H9 (cell line): ENCODE measurements at regions not wholly inside any gene's neighbourhood (a gene's known extent, or its start where the extent isn't known, plus 50 kb on each side); places are given as distances from the start of the nearest gene placed in this dataset.

Experiments
- DNase-seq: peaks from one replicate; pipeline ENCODE4 v3.0.0-alpha.2; 2017
- H2AFZ ChIP-seq: one replicate; pipeline ENCODE4 v1.6.1; 2013; ENCODE audit warnings: mild to moderate bottlenecking, low read length, control low read depth, moderate library complexity
- H2AK5ac ChIP-seq: 2 replicates; pipeline ENCODE4 v1.6.1; 2013; ENCODE audit warnings: low read length, control low read depth, mixed read lengths; ENCODE audit not compliant: insufficient read length
- H2BK120ac ChIP-seq: one replicate; pipeline ENCODE4 v1.6.1; 2013; ENCODE audit warnings: low read depth, mild to moderate bottlenecking, low read length, control low read depth, inconsistent platforms; ENCODE audit not compliant: poor library complexity, severe bottlenecking
- H2BK12ac ChIP-seq: 2 replicates; pipeline ENCODE4 v1.6.1; 2013; ENCODE audit warnings: low read length, control low read depth, mixed read lengths, low read depth; ENCODE audit not compliant: insufficient read length
- H2BK15ac ChIP-seq: 2 replicates; pipeline ENCODE4 v1.6.1; 2013; ENCODE audit warnings: low read depth, low read length, control low read depth
- H2BK20ac ChIP-seq: one replicate; pipeline ENCODE4 v1.6.1; 2013; ENCODE audit warnings: low read depth, mild to moderate bottlenecking, low read length, control low read depth, inconsistent platforms; ENCODE audit not compliant: poor library complexity, severe bottlenecking
- H2BK5ac ChIP-seq: 2 replicates; pipeline ENCODE4 v1.6.1; 2013; ENCODE audit warnings: low read length, control low read depth, mixed read lengths; ENCODE audit not compliant: insufficient read length
- H3K14ac ChIP-seq: 2 replicates; pipeline ENCODE4 v1.6.1; 2013; ENCODE audit warnings: low read length, control low read depth; ENCODE audit not compliant: insufficient read depth
- H3K18ac ChIP-seq: 2 replicates; pipeline ENCODE4 v1.6.1; 2013; ENCODE audit warnings: low read depth, mild to moderate bottlenecking, mixed read lengths, low read length, control low read depth; ENCODE audit not compliant: insufficient read length
- H3K23ac ChIP-seq: 2 replicates; pipeline ENCODE4 v1.6.1; 2013; ENCODE audit warnings: low read length, control low read depth, mixed read lengths, low read depth; ENCODE audit not compliant: insufficient read length
- H3K23me2 ChIP-seq: 2 replicates; pipeline ENCODE4 v1.6.1; 2013; ENCODE audit warnings: low read depth, mild to moderate bottlenecking, mixed read lengths, low read length, control low read depth; ENCODE audit not compliant: insufficient read length, poor library complexity, severe bottlenecking
- H3K27ac ChIP-seq: 2 replicates; pipeline ENCODE4 v1.5.1; 2013; ENCODE audit warnings: low read length, control low read depth, mixed read lengths, low read depth; ENCODE audit not compliant: insufficient read length
- H3K27me3 ChIP-seq: 2 replicates; pipeline ENCODE4 v1.6.1; 2013; ENCODE audit warnings: low read length, control low read depth, inconsistent platforms; ENCODE audit not compliant: insufficient read depth
- H3K4ac ChIP-seq: 2 replicates; pipeline ENCODE4 v1.6.1; 2013; ENCODE audit warnings: low read depth, mild to moderate bottlenecking, control low read depth, inconsistent platforms, low read length, moderate library complexity
- H3K4me1 ChIP-seq: 2 replicates; pipeline ENCODE4 v1.6.1; 2013; ENCODE audit warnings: low read length, control low read depth, inconsistent platforms; ENCODE audit not compliant: insufficient read depth
- H3K4me2 ChIP-seq: 2 replicates; pipeline ENCODE4 v1.6.1; 2013; ENCODE audit warnings: low read length, control low read depth, mixed read lengths; ENCODE audit not compliant: insufficient read length, insufficient read depth
- H3K56ac ChIP-seq: 2 replicates; pipeline ENCODE4 v1.6.1; 2013; ENCODE audit warnings: low read depth, mild to moderate bottlenecking, mixed read lengths, low read length, control low read depth; ENCODE audit not compliant: insufficient read length
- H3K79me1 ChIP-seq: 2 replicates; pipeline ENCODE4 v1.6.1; 2013; ENCODE audit warnings: low read depth, mild to moderate bottlenecking, moderate library complexity, low read length, control low read depth, inconsistent platforms; ENCODE audit not compliant: insufficient read depth, poor library complexity, severe bottlenecking
- H3K79me2 ChIP-seq: 2 replicates; pipeline ENCODE4 v1.6.1; 2013; ENCODE audit warnings: low read length, control low read depth, inconsistent platforms; ENCODE audit not compliant: insufficient read depth
- H3K9ac ChIP-seq: 2 replicates; pipeline ENCODE4 v1.6.1; 2013; ENCODE audit warnings: low read length, control low read depth, mixed read lengths; ENCODE audit not compliant: insufficient read length; ENCODE audit errors: extremely low read depth
- H3K9me3 ChIP-seq: one replicate; pipeline ENCODE4 v1.6.1; 2013; ENCODE audit warnings: low read depth, low read length, inconsistent platforms; ENCODE audit not compliant: control insufficient read depth
- H3T11ph ChIP-seq: one replicate; pipeline ENCODE4 v1.6.1; 2013; ENCODE audit warnings: mild to moderate bottlenecking, low read length, control low read depth, inconsistent platforms
- H4K20me1 ChIP-seq: one replicate; pipeline ENCODE4 v1.6.1; 2013; ENCODE audit not compliant: control insufficient read depth, insufficient read length, insufficient read depth
- H4K5ac ChIP-seq: 2 replicates; pipeline ENCODE4 v1.6.1; 2013; ENCODE audit warnings: low read depth, mild to moderate bottlenecking, mixed read lengths, low read length, control low read depth; ENCODE audit not compliant: insufficient read length
- H4K8ac ChIP-seq: replicated peaks from 2 replicates; pipeline ENCODE4 v1.6.1; 2013; ENCODE audit warnings: low read length, control low read depth, mixed read lengths, low read depth; ENCODE audit not compliant: insufficient read length
- H4K91ac ChIP-seq: 2 replicates; pipeline ENCODE4 v1.6.1; 2013; ENCODE audit warnings: low read depth, mild to moderate bottlenecking, moderate library complexity, mixed read lengths, low read length, control low read depth; ENCODE audit not compliant: insufficient read length
- H3K27ac Mint-ChIP-seq, 3 experiments: 2 replicates in 2 of 3; 3 replicates in 1 of 3; pipeline ENCODE4 v1.8.0; 2020 to 2021; ENCODE audit warnings: mixed read lengths in 3 of 3, mild to moderate bottlenecking in 1 of 3, moderate library complexity in 1 of 3
- H3K27me3 Mint-ChIP-seq: 2 replicates; pipeline ENCODE4 v1.8.0; 2021; ENCODE audit warnings: low read depth, mild to moderate bottlenecking, moderate library complexity, mixed read lengths
- H3K36me3 Mint-ChIP-seq, 3 experiments: 2 replicates in 2 of 3; 3 replicates in 1 of 3; pipeline ENCODE4 v1.8.0; 2020 to 2021; ENCODE audit warnings: low read depth in 3 of 3, mixed read lengths in 3 of 3; ENCODE audit not compliant: insufficient read depth in 1 of 3
- H3K4me1 Mint-ChIP-seq, 2 experiments: 2 replicates each; pipeline ENCODE4 v1.8.0; 2020; ENCODE audit warnings: mixed read lengths in 2 of 2
- H3K4me3 Mint-ChIP-seq, 2 experiments: 2 replicates in 1 of 2; 3 replicates in 1 of 2; pipeline ENCODE4 v1.8.0; 2020 to 2021; ENCODE audit warnings: mild to moderate bottlenecking in 2 of 2, mixed read lengths in 2 of 2, moderate library complexity in 1 of 2
- H3K9me3 Mint-ChIP-seq, 2 experiments: 2 replicates in 1 of 2; 3 replicates in 1 of 2; pipeline ENCODE4 v1.8.0; 2020; ENCODE audit warnings: mild to moderate bottlenecking in 2 of 2, mixed read lengths in 2 of 2, moderate library complexity in 1 of 2
- WGBS: extraction: QIAGEN DNeasy Blood & Tissue Kit; methylation state at CpG from one replicate; pipeline ENCODE4 v1.1.7; 2013; ENCODE audit warnings: missing lambda C conversion rate, low lambda C conversion rate, mixed read lengths; ENCODE audit not compliant: insufficient read length; ENCODE audit errors: extremely low coverage; 5-methylcytosine and 5-hydroxymethylcytosine counted together
- TF ChIP-seq, protein P1 (sequence below): fragments of 200-600 bp; sonication (generic); conservative IDR thresholded peaks from 3 replicates; pipeline ENCODE4 v1.8.0; 2021; ENCODE audit warnings: antibody characterized with exemption, mild to moderate bottlenecking

DNA sequence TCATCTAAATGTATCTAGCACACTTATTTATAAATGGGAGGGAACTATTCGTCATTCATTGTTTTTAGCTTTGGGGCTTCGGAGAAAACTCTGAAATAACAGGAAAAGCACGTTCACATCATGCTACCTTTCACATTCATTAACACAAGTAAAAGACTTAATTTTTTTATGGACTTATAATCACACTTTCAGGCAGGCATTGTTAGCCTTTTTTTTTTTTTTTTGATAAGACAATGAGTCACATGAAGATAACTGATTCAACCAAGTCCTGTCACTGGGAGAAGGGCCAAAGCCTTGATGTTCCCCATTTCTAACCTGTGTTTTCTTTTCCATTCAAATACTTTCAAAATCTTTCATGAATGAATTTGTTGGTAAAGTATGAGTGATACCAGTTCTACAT is 631.3 kb upstream of the CA10 start:
- no peak overlapping the region for H3K9ac ChIP-seq
- no peak overlapping the region for H2AK5ac ChIP-seq
- no peak overlapping the region for H2BK15ac ChIP-seq
- H3K27me3 ChIP-seq: no peaks in the 10 kb centered on the region
- H4K5ac ChIP-seq: no peak overlapping the region
- no peaks in the 10 kb centered on the region for H3K9me3 Mint-ChIP-seq
- no peak overlapping the region for H3K14ac ChIP-seq
- H3K23me2 ChIP-seq: no peaks in the 10 kb centered on the region
- H2AFZ ChIP-seq: no peak overlapping the region
- no peaks in the 10 kb centered on the region for H3K79me1 ChIP-seq
- H3T11ph ChIP-seq: no peak overlapping the region
- H3K23ac ChIP-seq: no peak overlapping the region
- H2BK20ac ChIP-seq: no peak overlapping the region
- H3K9me3 ChIP-seq: no peaks in the 10 kb centered on the region
- no peaks in the 10 kb centered on the region for H3K4me1 ChIP-seq
- no peak overlapping the region for H3K4me3 Mint-ChIP-seq
- no peak overlapping the region for H3K4me2 ChIP-seq
- H3K36me3 Mint-ChIP-seq: no peaks in the 10 kb centered on the region
- no peak overlapping the region for H2BK120ac ChIP-seq
- H3K27ac ChIP-seq: no peak overlapping the region
- no peaks in the 10 kb centered on the region for H4K20me1 ChIP-seq
- TF ChIP-seq, protein P1, sequence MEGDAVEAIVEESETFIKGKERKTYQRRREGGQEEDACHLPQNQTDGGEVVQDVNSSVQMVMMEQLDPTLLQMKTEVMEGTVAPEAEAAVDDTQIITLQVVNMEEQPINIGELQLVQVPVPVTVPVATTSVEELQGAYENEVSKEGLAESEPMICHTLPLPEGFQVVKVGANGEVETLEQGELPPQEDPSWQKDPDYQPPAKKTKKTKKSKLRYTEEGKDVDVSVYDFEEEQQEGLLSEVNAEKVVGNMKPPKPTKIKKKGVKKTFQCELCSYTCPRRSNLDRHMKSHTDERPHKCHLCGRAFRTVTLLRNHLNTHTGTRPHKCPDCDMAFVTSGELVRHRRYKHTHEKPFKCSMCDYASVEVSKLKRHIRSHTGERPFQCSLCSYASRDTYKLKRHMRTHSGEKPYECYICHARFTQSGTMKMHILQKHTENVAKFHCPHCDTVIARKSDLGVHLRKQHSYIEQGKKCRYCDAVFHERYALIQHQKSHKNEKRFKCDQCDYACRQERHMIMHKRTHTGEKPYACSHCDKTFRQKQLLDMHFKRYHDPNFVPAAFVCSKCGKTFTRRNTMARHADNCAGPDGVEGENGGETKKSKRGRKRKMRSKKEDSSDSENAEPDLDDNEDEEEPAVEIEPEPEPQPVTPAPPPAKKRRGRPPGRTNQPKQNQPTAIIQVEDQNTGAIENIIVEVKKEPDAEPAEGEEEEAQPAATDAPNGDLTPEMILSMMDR: no peak
- H3K56ac ChIP-seq: no peak overlapping the region
- no peak overlapping the region for H2BK12ac ChIP-seq
- H3K4ac ChIP-seq: no peak overlapping the region
- H3K27ac Mint-ChIP-seq: no peak overlapping the region
- H3K27me3 Mint-ChIP-seq: peaks cover 1% of the 10 kb centered on the region; the same call in 1 of the 2 replicates
- no peak overlapping the region for H2BK5ac ChIP-seq
- no CpG with 5 or more reads among the region's 3 CpGs for WGBS
- H3K4me1 Mint-ChIP-seq: no peaks in the 10 kb centered on the region
- no peak overlapping the region for H4K8ac ChIP-seq
- no peak overlapping the region for H3K18ac ChIP-seq
- H4K91ac ChIP-seq: no peak overlapping the region
- no peak for DNase-seq
- no peaks in the 10 kb centered on the region for H3K79me2 ChIP-seq
